ENCODE measurements at regions not wholly inside any gene's neighbourhood (a gene's known extent, or its start where the extent isn't known, plus 50 kb on each side); places are given as distances from the start of the nearest gene placed in this dataset.
A peak's percentile ranks its signal among the peaks of the same experiment; 100 is the strongest.

DNA sequence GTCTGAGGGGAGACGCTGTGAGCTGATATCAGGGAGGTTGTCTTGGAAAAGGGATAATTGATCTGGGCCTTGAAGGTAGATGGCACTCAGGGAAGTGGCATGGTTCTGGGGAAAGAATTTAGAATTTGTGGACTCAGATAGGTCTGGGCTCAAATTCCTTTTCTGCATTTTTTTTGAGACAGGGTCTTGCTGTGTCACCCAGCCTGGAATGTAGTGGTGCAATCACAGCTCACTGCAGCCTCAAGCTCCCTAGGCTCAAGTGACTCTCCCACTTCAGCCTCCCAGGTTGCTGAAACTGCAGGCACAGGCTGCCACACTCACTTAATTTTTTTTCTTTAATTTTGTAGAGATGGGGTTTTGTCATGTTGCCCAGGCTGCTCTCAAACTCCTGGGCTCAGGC, 98.1 kb upstream of the NCOR2 start:
- WGBS, 2 experiments (ENCODE audit: insufficient coverage in 1 of 2, insufficient read length in 1 of 2), result 100% methylated on average over 1 of the region's 1 CpG
- H3K36me3 ChIP-seq (ENCODE audit: control insufficient read depth, insufficient read depth, low read length), result no peaks in the 10 kb centered on the region
- no peak for DNase-seq
- Mint-ChIP-seq H3K27ac (no peak overlapping the region), H3K27me3 (ENCODE audit: insufficient read depth) (peaks cover 42% of the 10 kb centered on the region), H3K9me3 (peaks cover 21% of the 10 kb centered on the region), H3K36me3 (ENCODE audit: low read depth) (no peaks in the 10 kb centered on the region), H3K4me3 (no peak overlapping the region), H3K4me1 (no peaks in the 10 kb centered on the region)
- H3K9me3 ChIP-seq (ENCODE audit: control insufficient read depth, low read length), result no peaks in the 10 kb centered on the region
- no peak overlapping the region for H3K27ac ChIP-seq (ENCODE audit: low read depth, low read length)
- no peaks in the 10 kb centered on the region for H3K4me1 ChIP-seq (ENCODE audit: control insufficient read depth, insufficient read depth, low read length)
- peaks cover 10% of the 10 kb centered on the region for H3K27me3 ChIP-seq (ENCODE audit: control insufficient read depth, insufficient read depth, low read length, poor library complexity, severe bottlenecking)
- H3K9ac ChIP-seq (ENCODE audit: extremely low read depth, low read length, poor library complexity, severe bottlenecking), result no peak overlapping the region
- no peak for TF ChIP-seq CTCF (conservative IDR thresholded peaks at IDR 0.05)
- no peak overlapping the region for H3K4me3 ChIP-seq (ENCODE audit: low read length)

- H3K9ac ChIP-seq (ENCODE audit: extremely low read depth, low read length, poor library complexity, severe bottlenecking), result no peak overlapping the region
- H3K27ac Mint-ChIP-seq, result no peak overlapping the region
- no peak overlapping the region for H3K4me3 Mint-ChIP-seq
- TF ChIP-seq CTCF (conservative IDR thresholded peaks at IDR 0.05), result no peak
- H3K27me3 Mint-ChIP-seq (ENCODE audit: insufficient read depth), result peaks cover 39% of the 10 kb centered on the region
- H3K27me3 ChIP-seq (ENCODE audit: control insufficient read depth, insufficient read depth, low read length, poor library complexity, severe bottlenecking), result peaks cover 9% of the 10 kb centered on the region
- 87 to 97% methylated on average over 5 to 6 of the region's 6 CpGs for WGBS, 2 experiments (ENCODE audit: insufficient coverage in 1 of 2, insufficient read length in 1 of 2)
- no peaks in the 10 kb centered on the region for H3K36me3 ChIP-seq (ENCODE audit: control insufficient read depth, insufficient read depth, low read length)
- H3K9me3 Mint-ChIP-seq, result peaks cover 20% of the 10 kb centered on the region
- no peaks in the 10 kb centered on the region for H3K9me3 ChIP-seq (ENCODE audit: control insufficient read depth, low read length)
- no peaks in the 10 kb centered on the region for H3K36me3 Mint-ChIP-seq (ENCODE audit: low read depth)
- H3K27ac ChIP-seq (ENCODE audit: low read depth, low read length), result no peak overlapping the region
- no peak overlapping the region for H3K4me3 ChIP-seq (ENCODE audit: low read length)
- H3K4me1 ChIP-seq (ENCODE audit: control insufficient read depth, insufficient read depth, low read length), result no peaks in the 10 kb centered on the region
- DNase-seq, result no peak
- H3K4me1 Mint-ChIP-seq, result no peaks in the 10 kb centered on the region
Observed at GRCh38 chr12:124664395-124665111, 97.1 kb upstream of the NCOR2 start.

GRCh38 chr12:124663771-124664366, 96.5 kb upstream of the NCOR2 start:
- Histone ChIP-seq H3K9ac (ENCODE audit: extremely low read depth, low read length, poor library complexity, severe bottlenecking) (no peak overlapping the region), H3K9me3 (ENCODE audit: control insufficient read depth, low read length) (no peaks in the 10 kb centered on the region), H3K27ac (ENCODE audit: low read depth, low read length) (peak overlapping the region; percentile 40), H3K27me3 (ENCODE audit: control insufficient read depth, insufficient read depth, low read length, poor library complexity, severe bottlenecking) (peaks cover 3% of the 10 kb centered on the region), H3K4me1 (ENCODE audit: control insufficient read depth, insufficient read depth, low read length) (no peaks in the 10 kb centered on the region), H3K4me3 (ENCODE audit: low read length) (no peak overlapping the region), H3K36me3 (ENCODE audit: control insufficient read depth, insufficient read depth, low read length) (no peaks in the 10 kb centered on the region)
- Mint-ChIP-seq H3K27me3 (ENCODE audit: insufficient read depth) (peaks cover 33% of the 10 kb centered on the region), H3K9me3 (peaks cover 20% of the 10 kb centered on the region), H3K4me1 (no peaks in the 10 kb centered on the region), H3K27ac (no peak overlapping the region), H3K4me3 (no peak overlapping the region), H3K36me3 (ENCODE audit: low read depth) (no peaks in the 10 kb centered on the region)
- TF ChIP-seq CTCF (conservative IDR thresholded peaks at IDR 0.05), result no peak
- DNase-seq, result peak; percentile 73
- 76 to 83% methylated on average over 8 to 19 of the region's 19 CpGs for WGBS, 2 experiments (ENCODE audit: insufficient coverage in 1 of 2, insufficient read length in 1 of 2)

Data from endodermal cell (in vitro differentiated cells).